Effector memory CD8-positive, alpha-beta T cell (primary cell): ENCODE measurements at regions not wholly inside any gene's neighbourhood (a gene's known extent, or its start where the extent isn't known, plus 50 kb on each side); places are given as distances from the start of the nearest gene placed in this dataset.
"Not testable (repeated sequence)": the region's sequence is repeated elsewhere in the genome, so short reads cannot be mapped to it uniquely, and the experiment has no call there.

ENCODE experiments used
- ATAC-seq: fragments of 150-1000 bp; cut with Tn5 transposase; replicated peaks from 2 replicates; pipeline ENCODE4 v1.10.0; 2021; ENCODE audit warnings: mild to moderate bottlenecking, moderate library complexity
- DNase-seq, 3 experiments: peaks; one replicate each; pipeline ENCODE4 v3.0.0; 2021
- H3K27ac Mint-ChIP-seq, 2 donors: one replicate each; pipeline ENCODE4 v1.8.0; 2022; ENCODE audit warnings: mild to moderate bottlenecking in 2 of 2, mixed read lengths in 2 of 2, moderate library complexity in 2 of 2
- H3K27me3 Mint-ChIP-seq, 2 donors: one replicate each; pipeline ENCODE4 v1.8.0; 2022; ENCODE audit warnings: mixed read lengths in 2 of 2
- H3K36me3 Mint-ChIP-seq: one replicate; pipeline ENCODE4 v1.8.0; 2022; ENCODE audit warnings: mild to moderate bottlenecking, moderate library complexity, mixed read lengths; ENCODE audit not compliant: insufficient read depth
- H3K4me1 Mint-ChIP-seq, 2 donors: one replicate each; pipeline ENCODE4 v1.8.0; 2022; ENCODE audit warnings: low read depth in 2 of 2, mixed read lengths in 2 of 2
- H3K4me3 Mint-ChIP-seq, 2 donors: one replicate each; pipeline ENCODE4 v1.8.0; 2022; ENCODE audit warnings: mild to moderate bottlenecking in 2 of 2, mixed read lengths in 2 of 2, moderate library complexity in 2 of 2
- H3K9me3 Mint-ChIP-seq, 2 donors: one replicate each; pipeline ENCODE4 v1.8.0; 2022; ENCODE audit warnings: mixed read lengths in 2 of 2

- Mint-ChIP-seq H3K27ac (peak overlapping the region; percentile 99), H3K4me1 (peaks cover 43 to 55% of the 10 kb centered on the region in 2 donors), H3K36me3 (peaks cover 15% of the 10 kb centered on the region), H3K9me3 (no peaks in the 10 kb centered on the region), H3K27me3 (no peaks in the 10 kb centered on the region), H3K4me3 (no peak overlapping the region)
- ATAC-seq (no peak), DNase-seq (no peak)
Observed at GRCh38 chr15:31433091-31433490, 106.5 kb downstream of the KLF13 start.

- peak overlapping the region; percentile 99 for H3K27ac Mint-ChIP-seq
- H3K36me3 Mint-ChIP-seq, result peaks cover 15% of the 10 kb centered on the region
- H3K4me1 Mint-ChIP-seq, result peaks cover 47 to 59% of the 10 kb centered on the region in 2 donors
- DNase-seq (no peak), ATAC-seq (no peak)
- H3K27me3 Mint-ChIP-seq, result no peaks in the 10 kb centered on the region
- peak overlapping the region; percentile 87 to 92 for H3K4me3 Mint-ChIP-seq
- H3K9me3 Mint-ChIP-seq, result no peaks in the 10 kb centered on the region
Observed at GRCh38 chr15:31433574-31433973, 106.9 kb downstream of the KLF13 start.

GRCh38 chr15:31434275-31434587 is 107.6 kb downstream of the KLF13 start:
- Mint-ChIP-seq H3K4me1 (peaks cover 54 to 66% of the 10 kb centered on the region in 2 donors), H3K4me3 (peak overlapping the region; percentile 87 to 92), H3K27me3 (no peaks in the 10 kb centered on the region), H3K27ac (peak overlapping the region; percentile 99), H3K36me3 (peaks cover 15% of the 10 kb centered on the region), H3K9me3 (no peaks in the 10 kb centered on the region)
- DNase-seq (peak in 1 of 3 experiments; percentile 24), ATAC-seq (no peak)

- Mint-ChIP-seq H3K27me3 (no peaks in the 10 kb centered on the region), H3K9me3 (no peaks in the 10 kb centered on the region), H3K27ac (peak overlapping the region; percentile 99), H3K4me1 (peaks cover 55 to 70% of the 10 kb centered on the region in 2 donors), H3K4me3 (peak overlapping the region; percentile 87 to 92), H3K36me3 (peaks cover 18% of the 10 kb centered on the region)
- ATAC-seq (peak; percentile 69), DNase-seq (peak; percentile 71 to 78 (median 73))
Observed at GRCh38 chr15:31434588-31435260, 108.1 kb downstream of the KLF13 start.

GRCh38 chr15:31435261-31435911 is 108.8 kb downstream of the KLF13 start:
- Mint-ChIP-seq H3K27ac (peak overlapping the region; percentile 99), H3K4me1 (peaks cover 55 to 69% of the 10 kb centered on the region in 2 donors), H3K4me3 (peak overlapping the region; percentile 87 to 92), H3K27me3 (no peaks in the 10 kb centered on the region), H3K36me3 (peaks cover 18% of the 10 kb centered on the region), H3K9me3 (no peaks in the 10 kb centered on the region)
- peak; percentile 73 for ATAC-seq
- peak; percentile 74 to 77 (median 75) for DNase-seq

- no peak for DNase-seq
- peaks cover 59 to 73% of the 10 kb centered on the region in 2 donors for H3K4me1 Mint-ChIP-seq
- no peaks in the 10 kb centered on the region for H3K9me3 Mint-ChIP-seq
- H3K4me3 Mint-ChIP-seq, result peak overlapping the region; percentile 87 to 92
- no peaks in the 10 kb centered on the region for H3K27me3 Mint-ChIP-seq
- peaks cover 18% of the 10 kb centered on the region for H3K36me3 Mint-ChIP-seq
- H3K27ac Mint-ChIP-seq, result peak overlapping the region; percentile 99
- no peak for ATAC-seq
Observed at GRCh38 chr15:31435912-31436628, 109.4 kb downstream of the KLF13 start.

- DNase-seq (no peak), ATAC-seq (no peak)
- Mint-ChIP-seq H3K27me3 (no peaks in the 10 kb centered on the region), H3K27ac (peak overlapping the region; percentile 99), H3K4me3 (peak overlapping the region in 1 of 2 donors; percentile 64), H3K9me3 (no peaks in the 10 kb centered on the region), H3K36me3 (peaks cover 18% of the 10 kb centered on the region), H3K4me1 (peaks cover 60 to 74% of the 10 kb centered on the region in 2 donors)
Observed at GRCh38 chr15:31437686-31438085, 111.1 kb downstream of the KLF13 start.

- peak overlapping the region; percentile 33 to 64 for H3K4me3 Mint-ChIP-seq
- H3K27me3 Mint-ChIP-seq, result no peaks in the 10 kb centered on the region
- H3K9me3 Mint-ChIP-seq, result no peaks in the 10 kb centered on the region
- ATAC-seq (no peak), DNase-seq (no peak)
- H3K4me1 Mint-ChIP-seq, result peaks cover 64 to 68% of the 10 kb centered on the region in 2 donors
- H3K36me3 Mint-ChIP-seq, result peaks cover 18% of the 10 kb centered on the region
- peak overlapping the region; percentile 99 for H3K27ac Mint-ChIP-seq
Observed at GRCh38 chr15:31438601-31439265, 112.1 kb downstream of the KLF13 start.

GRCh38 chr15:31439328-31439727 is 112.7 kb downstream of the KLF13 start:
- Mint-ChIP-seq H3K9me3 (no peaks in the 10 kb centered on the region), H3K27me3 (no peaks in the 10 kb centered on the region), H3K4me1 (peaks cover 58 to 64% of the 10 kb centered on the region in 2 donors), H3K27ac (peak overlapping the region; percentile 99), H3K36me3 (peaks cover 18% of the 10 kb centered on the region), H3K4me3 (peak overlapping the region in 1 of 2 donors; percentile 74)
- DNase-seq (no peak), ATAC-seq (no peak)

GRCh38 chr15:31440216-31440615 is 113.6 kb downstream of the KLF13 start:
- H3K27ac Mint-ChIP-seq, result peak overlapping the region; percentile 81 to 99
- H3K36me3 Mint-ChIP-seq, H3K9me3 Mint-ChIP-seq, DNase-seq, H3K27me3 Mint-ChIP-seq, ATAC-seq: not testable (repeated sequence)
- H3K4me1 Mint-ChIP-seq, result peaks cover 52 to 56% of the 10 kb centered on the region in 2 donors
- peak overlapping the region; percentile 67 to 74 for H3K4me3 Mint-ChIP-seq

- DNase-seq (no peak), ATAC-seq (peak; percentile 33)
- H3K36me3 Mint-ChIP-seq, result peaks cover 3% of the 10 kb centered on the region
Observed at GRCh38 chr15:31440754-31441311, 114.2 kb downstream of the KLF13 start.

GRCh38 chr15:31442226-31442625 is 115.6 kb downstream of the KLF13 start:
- Mint-ChIP-seq H3K36me3 (peaks cover 3% of the 10 kb centered on the region), H3K9me3 (no peaks in the 10 kb centered on the region), H3K4me1 (peaks cover 32 to 37% of the 10 kb centered on the region in 2 donors), H3K27me3 (no peaks in the 10 kb centered on the region), H3K4me3 (peak overlapping the region; percentile 67 to 74), H3K27ac (peak overlapping the region; percentile 63 to 81)
- ATAC-seq, result no peak
- no peak for DNase-seq

More at GRCh38 chr15:31440754-31441311, 114.2 kb downstream of the KLF13 start:
- Mint-ChIP-seq H3K4me3 (peak overlapping the region; percentile 67 to 74), H3K27ac (peak overlapping the region; percentile 81 to 99), H3K9me3 (no peaks in the 10 kb centered on the region), H3K4me1 (peaks cover 46 to 50% of the 10 kb centered on the region in 2 donors), H3K27me3 (no peaks in the 10 kb centered on the region)

- Mint-ChIP-seq H3K36me3 (peaks cover 3% of the 10 kb centered on the region), H3K27me3 (no peaks in the 10 kb centered on the region), H3K4me3 (peak overlapping the region in 1 of 2 donors; percentile 74), H3K27ac (peak overlapping the region in 1 of 2 donors; percentile 63), H3K4me1 (peaks cover 27 to 33% of the 10 kb centered on the region in 2 donors), H3K9me3 (no peaks in the 10 kb centered on the region)
- DNase-seq (no peak), ATAC-seq (no peak)
Observed at GRCh38 chr15:31442699-31443111, 116.1 kb downstream of the KLF13 start.
